Mucosa of stomach (tissue), 1 donor: ENCODE measurements at regions not wholly inside any gene's neighbourhood (a gene's known extent, or its start where the extent isn't known, plus 50 kb on each side); places are given as distances from the start of the nearest gene placed in this dataset.

Experiments
- H3K27me3 ChIP-seq: one replicate; pipeline ENCODE4 v1.7.0; 2013; ENCODE audit warnings: mild to moderate bottlenecking, low read length; ENCODE audit not compliant: control insufficient read depth, insufficient read depth
- H3K36me3 ChIP-seq: one replicate; pipeline ENCODE4 v1.7.0; 2013; ENCODE audit warnings: low read length; ENCODE audit not compliant: control insufficient read depth, insufficient read depth
- H3K4me1 ChIP-seq: one replicate; pipeline ENCODE4 v1.7.0; 2013; ENCODE audit warnings: mild to moderate bottlenecking, low read length; ENCODE audit not compliant: control insufficient read depth, insufficient read depth
- H3K4me3 ChIP-seq: one replicate; pipeline ENCODE4 v1.7.0; 2013; ENCODE audit warnings: low read length
- H3K9ac ChIP-seq: one replicate; pipeline ENCODE4 v1.7.0; 2013; ENCODE audit warnings: mild to moderate bottlenecking, low read length, moderate library complexity
- H3K9me3 ChIP-seq: one replicate; pipeline ENCODE4 v1.7.0; 2013; ENCODE audit warnings: mild to moderate bottlenecking, low read length, moderate library complexity; ENCODE audit not compliant: control insufficient read depth
- donor health status: Pancreatic carcinoma.

GRCh38 chr20:39225536-39225935 lies 263.4 kb downstream of the DHX35 start:
- no peaks in the 10 kb centered on the region for H3K9me3 ChIP-seq
- H3K27me3 ChIP-seq = no peaks in the 10 kb centered on the region
- H3K4me3 ChIP-seq = no peak overlapping the region
- H3K9ac ChIP-seq = no peak overlapping the region
- H3K36me3 ChIP-seq = no peaks in the 10 kb centered on the region
- H3K4me1 ChIP-seq = no peaks in the 10 kb centered on the region

GRCh38 chr20:39222101-39222500 lies 260.0 kb downstream of the DHX35 start:
- H3K27me3 ChIP-seq = no peaks in the 10 kb centered on the region
- no peak overlapping the region for H3K9ac ChIP-seq
- no peak overlapping the region for H3K4me3 ChIP-seq
- H3K9me3 ChIP-seq = no peaks in the 10 kb centered on the region
- no peaks in the 10 kb centered on the region for H3K36me3 ChIP-seq
- H3K4me1 ChIP-seq = no peaks in the 10 kb centered on the region

GRCh38 chr20:39216195-39216594 lies 254.1 kb downstream of the DHX35 start:
- Histone ChIP-seq H3K9me3 (no peaks in the 10 kb centered on the region), H3K9ac (no peak overlapping the region), H3K4me3 (no peak overlapping the region)

GRCh38 chr20:39214828-39215227 lies 252.7 kb downstream of the DHX35 start:
- no peak overlapping the region for H3K4me3 ChIP-seq
- no peaks in the 10 kb centered on the region for H3K27me3 ChIP-seq
- H3K9me3 ChIP-seq = no peaks in the 10 kb centered on the region
- H3K9ac ChIP-seq = no peak overlapping the region
- no peaks in the 10 kb centered on the region for H3K36me3 ChIP-seq
- H3K4me1 ChIP-seq = no peaks in the 10 kb centered on the region

More at GRCh38 chr20:39216195-39216594, 254.1 kb downstream of the DHX35 start:
- H3K27me3 ChIP-seq = no peaks in the 10 kb centered on the region
- H3K36me3 ChIP-seq = no peaks in the 10 kb centered on the region
- H3K4me1 ChIP-seq = no peaks in the 10 kb centered on the region

- Histone ChIP-seq H3K4me1 (no peaks in the 10 kb centered on the region), H3K9ac (no peak overlapping the region), H3K9me3 (no peaks in the 10 kb centered on the region), H3K36me3 (no peaks in the 10 kb centered on the region), H3K4me3 (no peak overlapping the region), H3K27me3 (no peaks in the 10 kb centered on the region)
Observed at GRCh38 chr20:39213476-39214145, 251.5 kb downstream of the DHX35 start.

GRCh38 chr20:39211060-39211748 lies 249.1 kb downstream of the DHX35 start:
- Histone ChIP-seq H3K27me3 (no peaks in the 10 kb centered on the region), H3K4me1 (no peaks in the 10 kb centered on the region), H3K4me3 (no peak overlapping the region), H3K36me3 (no peaks in the 10 kb centered on the region), H3K9me3 (no peaks in the 10 kb centered on the region), H3K9ac (no peak overlapping the region)

- Histone ChIP-seq H3K36me3 (no peaks in the 10 kb centered on the region), H3K9me3 (no peaks in the 10 kb centered on the region), H3K4me3 (no peak overlapping the region), H3K9ac (no peak overlapping the region), H3K4me1 (no peaks in the 10 kb centered on the region), H3K27me3 (no peaks in the 10 kb centered on the region)
Observed at GRCh38 chr20:39210341-39211036, 248.3 kb downstream of the DHX35 start.

GRCh38 chr20:39206899-39207564 lies 244.9 kb downstream of the DHX35 start:
- Histone ChIP-seq H3K36me3 (no peaks in the 10 kb centered on the region), H3K4me1 (no peaks in the 10 kb centered on the region), H3K9ac (no peak overlapping the region), H3K9me3 (no peaks in the 10 kb centered on the region), H3K4me3 (no peak overlapping the region), H3K27me3 (no peaks in the 10 kb centered on the region)

GRCh38 chr20:39195582-39196021 lies 233.5 kb downstream of the DHX35 start:
- no peak overlapping the region for H3K4me3 ChIP-seq
- H3K4me1 ChIP-seq = no peaks in the 10 kb centered on the region
- no peak overlapping the region for H3K9ac ChIP-seq
- no peaks in the 10 kb centered on the region for H3K36me3 ChIP-seq
- no peaks in the 10 kb centered on the region for H3K9me3 ChIP-seq
- no peaks in the 10 kb centered on the region for H3K27me3 ChIP-seq

GRCh38 chr20:39190666-39191570 lies 228.8 kb downstream of the DHX35 start:
- H3K9me3 ChIP-seq = no peaks in the 10 kb centered on the region
- no peaks in the 10 kb centered on the region for H3K4me1 ChIP-seq
- H3K4me3 ChIP-seq = no peak overlapping the region
- no peaks in the 10 kb centered on the region for H3K36me3 ChIP-seq
- no peaks in the 10 kb centered on the region for H3K27me3 ChIP-seq
- H3K9ac ChIP-seq = no peak overlapping the region

- Histone ChIP-seq H3K36me3 (no peaks in the 10 kb centered on the region), H3K9ac (no peak overlapping the region), H3K27me3 (no peaks in the 10 kb centered on the region), H3K4me1 (no peaks in the 10 kb centered on the region), H3K4me3 (no peak overlapping the region), H3K9me3 (no peaks in the 10 kb centered on the region)
Observed at GRCh38 chr20:39188266-39188765, 226.2 kb downstream of the DHX35 start.
